HFFc6 (cell line): ENCODE measurements at regions not wholly inside any gene's neighbourhood (a gene's known extent, or its start where the extent isn't known, plus 50 kb on each side); places are given as distances from the start of the nearest gene placed in this dataset.
"Not testable (repeated sequence)": the region's sequence is repeated elsewhere in the genome, so short reads cannot be mapped to it uniquely, and the experiment has no call there.

Source experiments
- DNase-seq: peaks from one replicate; pipeline ENCODE4 v3.0.0-alpha.2; 2018
- H3K27ac Mint-ChIP-seq: 2 replicates; pipeline ENCODE4 v1.8.0; 2020; ENCODE audit warnings: mild to moderate bottlenecking, mixed read lengths
- H3K27me3 Mint-ChIP-seq: 2 replicates; pipeline ENCODE4 v1.8.0; 2021; ENCODE audit warnings: mild to moderate bottlenecking, moderate library complexity, mixed read lengths; ENCODE audit not compliant: insufficient read depth
- H3K36me3 Mint-ChIP-seq: 2 replicates; pipeline ENCODE4 v1.8.0; 2021; ENCODE audit warnings: low read depth, mixed read lengths
- H3K4me1 Mint-ChIP-seq: 2 replicates; pipeline ENCODE4 v1.8.0; 2020; ENCODE audit warnings: low read depth, mixed read lengths
- H3K4me3 Mint-ChIP-seq: 2 replicates; pipeline ENCODE4 v1.8.0; 2020; ENCODE audit warnings: mild to moderate bottlenecking, moderate library complexity, mixed read lengths
- H3K9me3 Mint-ChIP-seq: 2 replicates; pipeline ENCODE4 v1.8.0; 2020; ENCODE audit warnings: mild to moderate bottlenecking, mixed read lengths
- TF ChIP-seq, protein P1 (sequence below): fragments of 200-600 bp; sonication (generic); IDR thresholded peaks from 2 replicates; pipeline ENCODE4 v1.5.0; 2021; ENCODE audit warnings: antibody characterized with exemption, mild to moderate bottlenecking

- H3K27ac Mint-ChIP-seq, result no peak overlapping the region
- no peak overlapping the region for H3K4me3 Mint-ChIP-seq
- H3K36me3 Mint-ChIP-seq, result no peaks in the 10 kb centered on the region
- no peaks in the 10 kb centered on the region for H3K4me1 Mint-ChIP-seq
- no peak for DNase-seq
- H3K9me3 Mint-ChIP-seq, result peaks cover 32% of the 10 kb centered on the region
- no peaks in the 10 kb centered on the region for H3K27me3 Mint-ChIP-seq
- TF ChIP-seq, protein P1, sequence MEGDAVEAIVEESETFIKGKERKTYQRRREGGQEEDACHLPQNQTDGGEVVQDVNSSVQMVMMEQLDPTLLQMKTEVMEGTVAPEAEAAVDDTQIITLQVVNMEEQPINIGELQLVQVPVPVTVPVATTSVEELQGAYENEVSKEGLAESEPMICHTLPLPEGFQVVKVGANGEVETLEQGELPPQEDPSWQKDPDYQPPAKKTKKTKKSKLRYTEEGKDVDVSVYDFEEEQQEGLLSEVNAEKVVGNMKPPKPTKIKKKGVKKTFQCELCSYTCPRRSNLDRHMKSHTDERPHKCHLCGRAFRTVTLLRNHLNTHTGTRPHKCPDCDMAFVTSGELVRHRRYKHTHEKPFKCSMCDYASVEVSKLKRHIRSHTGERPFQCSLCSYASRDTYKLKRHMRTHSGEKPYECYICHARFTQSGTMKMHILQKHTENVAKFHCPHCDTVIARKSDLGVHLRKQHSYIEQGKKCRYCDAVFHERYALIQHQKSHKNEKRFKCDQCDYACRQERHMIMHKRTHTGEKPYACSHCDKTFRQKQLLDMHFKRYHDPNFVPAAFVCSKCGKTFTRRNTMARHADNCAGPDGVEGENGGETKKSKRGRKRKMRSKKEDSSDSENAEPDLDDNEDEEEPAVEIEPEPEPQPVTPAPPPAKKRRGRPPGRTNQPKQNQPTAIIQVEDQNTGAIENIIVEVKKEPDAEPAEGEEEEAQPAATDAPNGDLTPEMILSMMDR, result no peak
These were observed 805.7 kb upstream of the GBE1 start for GRCh38 chr3:82567029-82567600.

DNA sequence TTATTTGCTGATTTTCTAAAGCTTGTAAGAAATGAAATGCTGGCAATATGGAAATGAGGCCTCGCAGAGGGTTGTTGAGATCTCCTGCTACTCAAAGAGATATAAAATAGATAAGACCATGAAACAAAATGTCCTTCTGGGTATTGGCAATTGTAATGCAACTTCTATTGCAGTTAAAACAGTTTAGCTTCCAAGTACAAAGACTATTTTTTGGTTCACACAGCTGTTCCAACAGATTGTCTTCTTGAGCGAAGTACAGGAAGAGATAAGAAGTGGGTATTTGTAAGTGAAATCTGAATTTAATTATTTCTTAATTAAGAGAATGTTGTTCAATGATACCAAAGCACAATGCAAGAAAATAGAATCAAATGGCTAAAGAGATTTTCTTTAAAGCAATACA lies 801.5 kb upstream of the GBE1 start:
- no peaks in the 10 kb centered on the region for H3K27me3 Mint-ChIP-seq
- TF ChIP-seq, protein P1, result no peak
- peaks cover 31% of the 10 kb centered on the region for H3K9me3 Mint-ChIP-seq
- no peak overlapping the region for H3K27ac Mint-ChIP-seq
- no peaks in the 10 kb centered on the region for H3K36me3 Mint-ChIP-seq
- H3K4me3 Mint-ChIP-seq, result no peak overlapping the region
- H3K4me1 Mint-ChIP-seq, result no peaks in the 10 kb centered on the region
- no peak for DNase-seq

GRCh38 chr3:82561784-82562183 lies 800.3 kb upstream of the GBE1 start:
- Mint-ChIP-seq H3K27ac (no peak overlapping the region), H3K27me3 (no peaks in the 10 kb centered on the region), H3K4me3 (no peak overlapping the region), H3K36me3 (no peaks in the 10 kb centered on the region), H3K9me3 (peaks cover 30% of the 10 kb centered on the region), H3K4me1 (no peaks in the 10 kb centered on the region)
- DNase-seq, result no peak
- TF ChIP-seq, protein P1, result no peak

- no peaks in the 10 kb centered on the region for H3K4me1 Mint-ChIP-seq
- TF ChIP-seq, protein P1, result no peak
- DNase-seq, result no peak
- no peaks in the 10 kb centered on the region for H3K36me3 Mint-ChIP-seq
- no peak overlapping the region for H3K27ac Mint-ChIP-seq
- no peak overlapping the region for H3K4me3 Mint-ChIP-seq
- H3K27me3 Mint-ChIP-seq, result no peaks in the 10 kb centered on the region
- peaks cover 12% of the 10 kb centered on the region for H3K9me3 Mint-ChIP-seq
These were observed 796.6 kb upstream of the GBE1 start for GRCh38 chr3:82558081-82558480.

DNA sequence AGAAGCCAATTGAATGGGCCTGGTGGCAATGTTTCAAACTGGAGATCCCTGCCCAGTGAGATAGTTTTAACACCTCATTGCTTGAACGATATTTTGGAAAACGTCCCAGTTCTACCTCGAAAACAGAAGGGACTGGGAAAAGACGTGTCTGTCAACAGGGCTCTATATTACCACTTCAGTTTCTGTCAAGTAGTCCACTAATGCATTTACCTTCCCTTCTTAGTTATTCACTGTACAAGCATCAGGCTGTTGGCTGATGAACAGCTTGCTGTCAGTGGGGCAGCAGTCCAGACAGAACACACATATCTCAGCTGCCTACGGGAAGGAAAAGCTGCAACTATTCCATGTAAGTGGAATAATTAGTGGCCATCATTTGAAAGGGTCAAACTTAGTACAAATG lies 794.7 kb upstream of the GBE1 start:
- Mint-ChIP-seq H3K4me1 (no peaks in the 10 kb centered on the region), H3K4me3 (no peak overlapping the region), H3K27me3 (no peaks in the 10 kb centered on the region), H3K9me3 (peaks cover 22% of the 10 kb centered on the region), H3K36me3 (no peaks in the 10 kb centered on the region), H3K27ac (no peak overlapping the region)
- TF ChIP-seq, protein P1, result no peak
- no peak for DNase-seq

DNA sequence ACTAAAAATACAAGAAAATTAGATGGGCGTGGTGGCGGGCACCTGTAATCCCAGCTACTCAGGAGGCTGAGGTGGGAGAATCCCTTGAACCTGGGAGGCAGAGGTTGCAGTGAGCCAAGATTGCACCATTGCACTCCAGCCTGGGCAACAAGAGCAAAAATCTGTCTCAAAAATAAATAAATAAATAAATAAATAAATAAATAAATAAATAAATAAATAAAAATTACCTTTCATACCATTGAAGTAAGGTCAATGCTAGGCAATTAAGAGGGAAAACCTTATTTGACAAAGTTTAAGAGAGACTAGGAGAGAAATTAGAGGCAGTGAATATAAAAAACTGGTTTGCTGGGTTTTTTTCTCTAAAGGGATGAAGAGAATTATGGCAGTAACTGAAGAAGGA lies 781.1 kb upstream of the GBE1 start:
- not testable (repeated sequence) for H3K4me1 Mint-ChIP-seq

More for the DNA sequence above, 781.1 kb upstream of the GBE1 start:
- not testable (repeated sequence) for H3K27ac Mint-ChIP-seq, DNase-seq, H3K4me3 Mint-ChIP-seq, H3K27me3 Mint-ChIP-seq, H3K9me3 Mint-ChIP-seq, H3K36me3 Mint-ChIP-seq
